CD14-positive monocyte (primary cell): ENCODE measurements at regions not wholly inside any gene's neighbourhood (a gene's known extent, or its start where the extent isn't known, plus 50 kb on each side); places are given as distances from the start of the nearest gene placed in this dataset.

ENCODE experiments used
- DNase-seq, 3 donors: peaks; one replicate each; pipeline ENCODE4 v3.0.0-alpha.2; 2011 to 2022
- H2AFZ ChIP-seq: 2 replicates; pipeline ENCODE4 v1.6.0; 2012; ENCODE audit warnings: mild to moderate bottlenecking, low read depth, low read length, inconsistent platforms; ENCODE audit not compliant: insufficient read depth, poor library complexity, severe bottlenecking
- H3K27ac ChIP-seq, 2 donors: 1 replicate in 1 of 2; 2 replicates in 1 of 2; pipeline ENCODE4 v1.5.1; 2012 to 2013; ENCODE audit warnings: low read length in 2 of 2, control low read depth in 1 of 2, inconsistent platforms in 1 of 2, low read depth in 1 of 2, mild to moderate bottlenecking in 1 of 2
- H3K27me3 ChIP-seq, 2 donors: one replicate each; pipeline versions ENCODE4 v1.6.0 to v1.6.1; 2011 to 2013; ENCODE audit warnings: low read length in 2 of 2; ENCODE audit not compliant: control insufficient read depth in 2 of 2, insufficient read depth in 2 of 2
- H3K36me3 ChIP-seq, 2 donors: replicated peaks in 1 of 2; 1 replicate in 1 of 2; 2 replicates in 1 of 2; pipeline versions ENCODE4 v1.5.1 to v1.6.1; 2012 to 2013; ENCODE audit warnings: low read length in 2 of 2, control low read depth in 1 of 2, inconsistent platforms in 1 of 2, mild to moderate bottlenecking in 1 of 2; ENCODE audit not compliant: insufficient read depth in 2 of 2, control insufficient read depth in 1 of 2
- H3K4me1 ChIP-seq, 2 donors: 1 replicate in 1 of 2; 2 replicates in 1 of 2; pipeline versions ENCODE4 v1.5.1 to v1.6.1; 2012 to 2013; ENCODE audit warnings: low read length in 2 of 2, control low read depth in 1 of 2, inconsistent platforms in 1 of 2, mild to moderate bottlenecking in 1 of 2, moderate library complexity in 1 of 2; ENCODE audit not compliant: insufficient read depth in 2 of 2, control insufficient read depth in 1 of 2
- H3K4me2 ChIP-seq: replicated peaks from 2 replicates; pipeline ENCODE3; 2012; ENCODE audit warnings: low read length, moderate library complexity, mild to moderate bottlenecking; ENCODE audit not compliant: poor library complexity, severe bottlenecking; ENCODE audit errors: extremely low read depth
- H3K4me3 ChIP-seq, 3 experiments: fragments of 200-600 bp in 1 of 3; sonication (generic) in 1 of 3; replicated peaks in 1 of 3; 1 replicate in 2 of 3; 2 replicates in 1 of 3; pipeline ENCODE4 v1.5.1; 2011 to 2013; ENCODE audit warnings: low read length in 3 of 3, mild to moderate bottlenecking in 3 of 3, control low read depth in 2 of 3, low read depth in 2 of 3, inconsistent platforms in 1 of 3, moderate library complexity in 1 of 3
- H3K79me2 ChIP-seq: 2 replicates; pipeline ENCODE4 v1.6.0; 2012; ENCODE audit warnings: mild to moderate bottlenecking, control low read depth, inconsistent platforms, low read length, moderate library complexity; ENCODE audit not compliant: insufficient read depth
- H3K9ac ChIP-seq: 2 replicates; pipeline ENCODE4 v1.6.0; 2017; ENCODE audit warnings: low read length, mild to moderate bottlenecking; ENCODE audit not compliant: insufficient read depth, poor library complexity, severe bottlenecking
- H3K9me3 ChIP-seq, 2 donors: replicated peaks in 1 of 2; 1 replicate in 1 of 2; 2 replicates in 1 of 2; pipeline versions ENCODE4 v1.5.1 to v1.6.1; 2012 to 2013; ENCODE audit warnings: low read length in 2 of 2, control low read depth in 1 of 2; ENCODE audit not compliant: control insufficient read depth in 1 of 2, insufficient read depth in 1 of 2
- H4K20me1 ChIP-seq: 2 replicates; pipeline ENCODE4 v1.6.0; 2012; ENCODE audit warnings: mild to moderate bottlenecking, low read length, control low read depth, moderate library complexity; ENCODE audit not compliant: insufficient read depth
- H3K27ac Mint-ChIP-seq, 7 donors: one replicate each; pipeline ENCODE4 v1.8.0; 2020; ENCODE audit warnings: mild to moderate bottlenecking in 7 of 7, mixed read lengths in 7 of 7, moderate library complexity in 6 of 7, inconsistent platforms in 2 of 7
- H3K27me3 Mint-ChIP-seq, 3 donors: one replicate each; pipeline ENCODE4 v1.8.0; 2021 to 2022; ENCODE audit warnings: low read depth in 3 of 3, mild to moderate bottlenecking in 3 of 3, mixed read lengths in 3 of 3, moderate library complexity in 3 of 3, inconsistent platforms in 1 of 3
- H3K36me3 Mint-ChIP-seq, 2 donors: one replicate each; pipeline ENCODE4 v1.8.0; 2020; ENCODE audit warnings: mixed read lengths in 2 of 2, inconsistent platforms in 1 of 2, mild to moderate bottlenecking in 1 of 2
- H3K4me1 Mint-ChIP-seq: one replicate; pipeline ENCODE4 v1.8.0; 2020; ENCODE audit warnings: mild to moderate bottlenecking, mixed read lengths
- H3K4me3 Mint-ChIP-seq, 2 donors: one replicate each; pipeline ENCODE4 v1.8.0; 2020; ENCODE audit warnings: mild to moderate bottlenecking in 2 of 2, mixed read lengths in 2 of 2, moderate library complexity in 1 of 2
- H3K9me3 Mint-ChIP-seq, 7 donors: one replicate each; pipeline ENCODE4 v1.8.0; 2020 to 2022; ENCODE audit warnings: mixed read lengths in 7 of 7, mild to moderate bottlenecking in 6 of 7, moderate library complexity in 6 of 7, inconsistent platforms in 2 of 7
- WGBS: methylation state at CpG from one replicate; pipeline ENCODE4 v1.1.5; 2013; ENCODE audit warnings: missing lambda C conversion rate; ENCODE audit not compliant: insufficient coverage; 5-methylcytosine and 5-hydroxymethylcytosine counted together
- intact Hi-C, 2 donors: fragments of 100-400 bp; cut with micrococcal nuclease; formaldehyde crosslinking; loops; one replicate each; pipeline versions ENCODE4 v1.15.0 to v1.15.1; 2023
- TF ChIP-seq, protein P1 (sequence below): fragments of 200-600 bp; IDR thresholded peaks from one replicate; pipeline ENCODE4 v1.8.0; 2022; ENCODE audit warnings: antibody characterized with exemption, mild to moderate bottlenecking

DNA sequence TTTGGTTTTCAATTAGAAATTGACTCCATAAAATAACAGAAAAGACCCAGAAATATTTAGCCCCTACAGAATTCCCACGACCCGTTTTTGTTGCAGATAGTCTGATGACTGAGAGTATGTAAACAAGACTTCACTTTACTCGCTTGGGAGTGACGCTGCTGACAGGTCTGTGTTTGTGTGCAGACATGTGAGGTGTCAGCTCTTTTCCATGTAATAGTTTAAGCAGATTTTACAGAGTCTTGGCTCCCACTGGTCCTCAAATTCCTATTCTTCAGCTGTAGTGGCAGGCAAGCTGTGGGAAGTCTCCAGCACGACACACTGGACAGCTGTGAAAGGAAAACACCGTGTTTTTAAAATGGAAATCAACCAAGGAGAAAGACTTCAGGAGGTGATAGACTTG lies 455.7 kb downstream of the GABRG1 start:
- Mint-ChIP-seq H3K4me3 (no peak overlapping the region), H3K27ac (no peak overlapping the region), H3K4me1 (no peaks in the 10 kb centered on the region), H3K9me3 (peaks cover 0 to 8% (median 1%) of the 10 kb centered on the region in 7 donors), H3K36me3 (no peaks in the 10 kb centered on the region), H3K27me3 (peaks cover 0 to 1% (median 0%) of the 10 kb centered on the region in 3 donors)
- WGBS: no CpG with 5 or more reads among the region's 6 CpGs
- no peak overlapping the region for H3K4me3 ChIP-seq
- H3K4me1 ChIP-seq: no peaks in the 10 kb centered on the region
- no peak overlapping the region for H3K4me2 ChIP-seq
- no peak for DNase-seq
- no peaks in the 10 kb centered on the region for H3K79me2 ChIP-seq
- no peak overlapping the region for H3K27ac ChIP-seq
- H4K20me1 ChIP-seq: no peaks in the 10 kb centered on the region
- no peak overlapping the region for H3K9ac ChIP-seq
- TF ChIP-seq, protein P1, sequence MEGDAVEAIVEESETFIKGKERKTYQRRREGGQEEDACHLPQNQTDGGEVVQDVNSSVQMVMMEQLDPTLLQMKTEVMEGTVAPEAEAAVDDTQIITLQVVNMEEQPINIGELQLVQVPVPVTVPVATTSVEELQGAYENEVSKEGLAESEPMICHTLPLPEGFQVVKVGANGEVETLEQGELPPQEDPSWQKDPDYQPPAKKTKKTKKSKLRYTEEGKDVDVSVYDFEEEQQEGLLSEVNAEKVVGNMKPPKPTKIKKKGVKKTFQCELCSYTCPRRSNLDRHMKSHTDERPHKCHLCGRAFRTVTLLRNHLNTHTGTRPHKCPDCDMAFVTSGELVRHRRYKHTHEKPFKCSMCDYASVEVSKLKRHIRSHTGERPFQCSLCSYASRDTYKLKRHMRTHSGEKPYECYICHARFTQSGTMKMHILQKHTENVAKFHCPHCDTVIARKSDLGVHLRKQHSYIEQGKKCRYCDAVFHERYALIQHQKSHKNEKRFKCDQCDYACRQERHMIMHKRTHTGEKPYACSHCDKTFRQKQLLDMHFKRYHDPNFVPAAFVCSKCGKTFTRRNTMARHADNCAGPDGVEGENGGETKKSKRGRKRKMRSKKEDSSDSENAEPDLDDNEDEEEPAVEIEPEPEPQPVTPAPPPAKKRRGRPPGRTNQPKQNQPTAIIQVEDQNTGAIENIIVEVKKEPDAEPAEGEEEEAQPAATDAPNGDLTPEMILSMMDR: no peak
- no peaks in the 10 kb centered on the region for H3K36me3 ChIP-seq
- H2AFZ ChIP-seq: no peak overlapping the region
- intact Hi-C loops: no loop called here
- H3K9me3 ChIP-seq: peaks cover 0 to 2% of the 10 kb centered on the region in 2 donors
- H3K27me3 ChIP-seq: no peaks in the 10 kb centered on the region

DNA sequence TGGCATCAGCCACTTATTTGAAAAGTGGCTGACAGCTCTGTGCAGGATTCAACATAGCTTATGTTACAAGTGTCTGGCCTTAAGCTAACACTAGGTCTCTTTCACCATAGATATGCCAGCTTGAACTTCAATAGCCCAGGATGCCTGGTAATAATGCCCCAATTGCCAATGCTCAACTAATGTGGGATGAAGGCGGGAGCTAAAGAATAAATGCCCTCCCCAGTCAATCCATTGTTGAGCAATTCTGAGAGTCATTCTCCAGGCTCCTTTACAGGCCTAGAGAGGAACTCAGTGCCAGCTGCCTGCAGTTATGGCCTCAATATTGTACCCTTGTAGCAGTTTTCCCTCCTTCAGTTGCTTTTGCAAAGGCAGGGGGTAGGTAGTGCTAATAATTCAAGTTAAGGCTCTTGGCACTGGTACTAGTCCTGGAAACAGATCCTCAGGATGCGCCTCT lies 460.2 kb downstream of the GABRG1 start:
- intact Hi-C loops: no loop called here
- TF ChIP-seq, protein P1: no peak

More for the DNA sequence above, 460.2 kb downstream of the GABRG1 start:
- no peak overlapping the region for H3K4me3 ChIP-seq
- H3K27ac Mint-ChIP-seq: peak overlapping the region in 1 of 7 donors; percentile 60
- H3K9ac ChIP-seq: no peak overlapping the region
- no peak overlapping the region for H3K27ac ChIP-seq
- H3K4me3 Mint-ChIP-seq: no peak overlapping the region
- H4K20me1 ChIP-seq: no peaks in the 10 kb centered on the region
- WGBS: 100% methylated on average over 1 of the region's 2 CpGs
- no peaks in the 10 kb centered on the region for H3K4me1 ChIP-seq
- H3K9me3 ChIP-seq: peaks cover 0 to 2% of the 10 kb centered on the region in 2 donors
- no peaks in the 10 kb centered on the region for H3K4me1 Mint-ChIP-seq
- H3K27me3 Mint-ChIP-seq: peaks cover 0 to 1% (median 0%) of the 10 kb centered on the region in 3 donors
- no peaks in the 10 kb centered on the region for H3K27me3 ChIP-seq
- no peaks in the 10 kb centered on the region for H3K79me2 ChIP-seq
- no peak overlapping the region for H3K4me2 ChIP-seq
- DNase-seq: no peak
- no peaks in the 10 kb centered on the region for H3K36me3 Mint-ChIP-seq
- no peak overlapping the region for H2AFZ ChIP-seq
- no peaks in the 10 kb centered on the region for H3K36me3 ChIP-seq
- peaks cover 0 to 8% (median 0%) of the 10 kb centered on the region in 7 donors for H3K9me3 Mint-ChIP-seq
